DND-41 (cell line): ENCODE measurements at regions not wholly inside any gene's neighbourhood (a gene's known extent, or its start where the extent isn't known, plus 50 kb on each side); places are given as distances from the start of the nearest gene placed in this dataset.

ENCODE experiments used
- ATAC-seq: fragments of 200-7000 bp; cut with Tn5 transposase; 3 replicates; pipeline ENCODE4 v1.9.1; 2021; ENCODE audit warnings: low read depth; ENCODE audit not compliant: insufficient read depth
- DNase-seq: peaks from one replicate; pipeline ENCODE4 v3.0.0-alpha.2; 2020
- H2AFZ ChIP-seq: 2 replicates; pipeline ENCODE4 v1.6.0; 2012; ENCODE audit warnings: low read depth, low read length
- H3K27ac ChIP-seq: 2 replicates; pipeline ENCODE4 v1.5.1; 2012; ENCODE audit warnings: low read length, inconsistent platforms
- H3K27me3 ChIP-seq: fragments of 200-600 bp; sonication (generic); 2 replicates; pipeline ENCODE4 v1.6.0; 2012; ENCODE audit warnings: low read length, mild to moderate bottlenecking, inconsistent platforms; ENCODE audit not compliant: insufficient read depth, poor library complexity
- H3K36me3 ChIP-seq: 2 replicates; pipeline ENCODE4 v1.5.1; 2012; ENCODE audit warnings: low read length, inconsistent platforms; ENCODE audit not compliant: insufficient read depth
- H3K4me1 ChIP-seq: 2 replicates; pipeline ENCODE4 v1.5.1; 2012; ENCODE audit warnings: mild to moderate bottlenecking, low read length; ENCODE audit not compliant: insufficient read depth
- H3K4me2 ChIP-seq: 2 replicates; pipeline ENCODE4 v1.6.0; 2012; ENCODE audit warnings: mild to moderate bottlenecking, moderate library complexity, low read length, inconsistent platforms; ENCODE audit not compliant: insufficient read depth
- H3K4me3 ChIP-seq, 2 experiments: fragments of 200-600 bp in 1 of 2; shearing (Covaris generic) in 1 of 2; 2 replicates each; pipeline ENCODE4 v1.5.1; 2012 to 2016; ENCODE audit warnings: inconsistent platforms in 2 of 2, low read length in 2 of 2, mild to moderate bottlenecking in 2 of 2, low read depth in 1 of 2, moderate library complexity in 1 of 2
- H3K79me2 ChIP-seq: 2 replicates; pipeline ENCODE4 v1.6.0; 2012; ENCODE audit warnings: low read length, inconsistent platforms; ENCODE audit not compliant: insufficient read depth
- H3K9ac ChIP-seq: 2 replicates; pipeline ENCODE4 v1.6.0; 2012; ENCODE audit warnings: low read depth, mild to moderate bottlenecking, inconsistent platforms, low read length, moderate library complexity
- H3K9me3 ChIP-seq: 2 replicates; pipeline ENCODE4 v1.5.1; 2012; ENCODE audit warnings: low read length, moderate library complexity, mild to moderate bottlenecking, inconsistent platforms; ENCODE audit not compliant: insufficient read depth, severe bottlenecking
- H4K20me1 ChIP-seq: 2 replicates; pipeline ENCODE4 v1.6.0; 2012; ENCODE audit warnings: low read length; ENCODE audit not compliant: insufficient read depth
- EZH2 ChIP-seq: IDR thresholded peaks from 3 replicates; pipeline ENCODE4 v1.6.1; 2012; ENCODE audit warnings: borderline replicate concordance, low read depth, mild to moderate bottlenecking, moderate library complexity, low read length, inconsistent platforms; ENCODE audit not compliant: severe bottlenecking
- TF ChIP-seq, protein P1 (sequence below): IDR thresholded peaks from 2 replicates; pipeline ENCODE4 v1.5.1; 2012; ENCODE audit warnings: borderline replicate concordance, low read length, moderate library complexity, mild to moderate bottlenecking; ENCODE audit not compliant: poor library complexity, severe bottlenecking; ENCODE audit errors: extremely low read depth

DNA sequence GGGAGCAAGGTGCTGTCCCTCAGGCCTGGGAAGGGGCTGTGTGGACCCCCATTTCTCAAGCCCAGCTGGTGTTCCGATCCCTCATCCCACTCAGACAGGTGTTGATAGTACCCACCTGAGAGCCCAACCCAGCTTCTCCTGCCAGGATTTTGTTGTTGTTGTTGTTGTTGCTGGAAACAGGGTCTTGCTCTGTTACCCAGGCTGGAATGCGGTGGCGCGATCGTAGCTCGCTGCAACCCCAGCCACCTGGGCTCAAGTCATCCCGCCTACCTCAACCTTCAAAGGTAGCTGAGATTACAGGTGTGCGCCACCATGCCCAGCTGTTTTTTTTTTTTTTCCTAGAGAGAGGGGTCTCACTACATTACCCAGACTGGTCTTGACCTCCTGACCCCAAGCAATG lies 209.9 kb downstream of the PHETA1 start:
- H4K20me1 ChIP-seq, result no peaks in the 10 kb centered on the region; the same call in 1 of the 2 replicates
- H3K4me1 ChIP-seq, result no peaks in the 10 kb centered on the region
- H2AFZ ChIP-seq, result no peak overlapping the region
- no peaks in the 10 kb centered on the region for H3K9me3 ChIP-seq
- TF ChIP-seq, protein P1, sequence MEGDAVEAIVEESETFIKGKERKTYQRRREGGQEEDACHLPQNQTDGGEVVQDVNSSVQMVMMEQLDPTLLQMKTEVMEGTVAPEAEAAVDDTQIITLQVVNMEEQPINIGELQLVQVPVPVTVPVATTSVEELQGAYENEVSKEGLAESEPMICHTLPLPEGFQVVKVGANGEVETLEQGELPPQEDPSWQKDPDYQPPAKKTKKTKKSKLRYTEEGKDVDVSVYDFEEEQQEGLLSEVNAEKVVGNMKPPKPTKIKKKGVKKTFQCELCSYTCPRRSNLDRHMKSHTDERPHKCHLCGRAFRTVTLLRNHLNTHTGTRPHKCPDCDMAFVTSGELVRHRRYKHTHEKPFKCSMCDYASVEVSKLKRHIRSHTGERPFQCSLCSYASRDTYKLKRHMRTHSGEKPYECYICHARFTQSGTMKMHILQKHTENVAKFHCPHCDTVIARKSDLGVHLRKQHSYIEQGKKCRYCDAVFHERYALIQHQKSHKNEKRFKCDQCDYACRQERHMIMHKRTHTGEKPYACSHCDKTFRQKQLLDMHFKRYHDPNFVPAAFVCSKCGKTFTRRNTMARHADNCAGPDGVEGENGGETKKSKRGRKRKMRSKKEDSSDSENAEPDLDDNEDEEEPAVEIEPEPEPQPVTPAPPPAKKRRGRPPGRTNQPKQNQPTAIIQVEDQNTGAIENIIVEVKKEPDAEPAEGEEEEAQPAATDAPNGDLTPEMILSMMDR, result no peak
- TF ChIP-seq EZH2, result no peak
- ATAC-seq (no peak), DNase-seq (no peak)
- H3K4me2 ChIP-seq, result no peak overlapping the region
- H3K9ac ChIP-seq, result no peak overlapping the region
- no peak overlapping the region for H3K27ac ChIP-seq
- H3K79me2 ChIP-seq, result no peaks in the 10 kb centered on the region
- H3K36me3 ChIP-seq, result no peaks in the 10 kb centered on the region
- H3K4me3 ChIP-seq, result no peak overlapping the region
- no peaks in the 10 kb centered on the region for H3K27me3 ChIP-seq

DNA sequence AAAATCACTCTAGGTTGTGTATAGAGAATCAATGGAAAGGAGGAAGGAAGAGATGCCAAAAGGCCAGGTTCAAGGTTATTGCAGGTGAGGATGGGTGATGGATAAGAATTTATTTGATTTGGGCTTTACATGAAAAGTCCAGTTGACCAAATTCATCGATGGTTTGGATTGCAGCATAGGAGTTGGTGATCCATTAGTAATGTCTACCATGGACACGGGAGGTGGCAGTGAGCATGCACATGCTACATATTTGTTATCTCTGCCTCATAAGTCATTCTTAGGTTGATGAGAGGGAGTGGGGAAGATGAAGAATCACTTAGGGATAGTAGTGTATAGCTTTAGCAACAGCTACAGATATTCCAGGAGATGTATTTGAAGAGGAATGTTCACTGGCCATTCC lies 211.4 kb downstream of the PHETA1 start:
- no peak overlapping the region for H2AFZ ChIP-seq
- H3K27ac ChIP-seq, result no peak overlapping the region
- H3K36me3 ChIP-seq, result no peaks in the 10 kb centered on the region
- no peak overlapping the region for H3K4me2 ChIP-seq
- H4K20me1 ChIP-seq, result no peaks in the 10 kb centered on the region; the same call in 1 of the 2 replicates
- no peaks in the 10 kb centered on the region for H3K79me2 ChIP-seq
- H3K9me3 ChIP-seq, result no peaks in the 10 kb centered on the region
- no peaks in the 10 kb centered on the region for H3K27me3 ChIP-seq
- ATAC-seq (no peak), DNase-seq (no peak)
- H3K9ac ChIP-seq, result no peak overlapping the region
- TF ChIP-seq EZH2, result no peak
- TF ChIP-seq, protein P1, result no peak
- H3K4me1 ChIP-seq, result no peaks in the 10 kb centered on the region
- H3K4me3 ChIP-seq, result no peak overlapping the region

DNA sequence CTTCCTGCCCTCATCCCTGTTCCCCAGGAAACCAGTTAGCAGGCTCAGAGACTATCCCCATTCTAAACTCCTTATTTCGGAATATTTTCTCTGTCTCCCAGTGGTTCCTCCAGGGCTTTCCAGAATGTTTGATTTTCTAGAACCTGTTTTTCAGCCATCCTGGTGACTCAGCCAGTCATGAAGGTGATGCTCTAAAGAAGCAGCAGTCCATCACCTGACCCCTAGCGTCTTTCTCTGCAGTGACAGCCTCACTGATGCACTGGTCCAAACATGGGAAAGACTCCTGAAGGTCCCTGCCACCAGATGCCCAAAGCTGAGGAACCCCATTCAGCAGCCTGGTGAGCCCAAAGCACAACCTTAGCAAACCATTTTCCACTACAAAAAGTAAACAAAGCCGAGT lies 212.6 kb downstream of the PHETA1 start:
- no peaks in the 10 kb centered on the region for H3K79me2 ChIP-seq
- H3K27me3 ChIP-seq, result no peaks in the 10 kb centered on the region
- H3K4me1 ChIP-seq, result no peaks in the 10 kb centered on the region
- TF ChIP-seq, protein P1, result no peak
- TF ChIP-seq EZH2, result no peak
- H2AFZ ChIP-seq, result no peak overlapping the region
- ATAC-seq, result no peak
- DNase-seq, result no peak
- no peaks in the 10 kb centered on the region; the same call in 1 of the 2 replicates for H4K20me1 ChIP-seq
- no peak overlapping the region for H3K4me3 ChIP-seq
- no peaks in the 10 kb centered on the region for H3K9me3 ChIP-seq
- no peak overlapping the region for H3K9ac ChIP-seq
- no peak overlapping the region for H3K4me2 ChIP-seq
- no peaks in the 10 kb centered on the region for H3K36me3 ChIP-seq
- H3K27ac ChIP-seq, result no peak overlapping the region

DNA sequence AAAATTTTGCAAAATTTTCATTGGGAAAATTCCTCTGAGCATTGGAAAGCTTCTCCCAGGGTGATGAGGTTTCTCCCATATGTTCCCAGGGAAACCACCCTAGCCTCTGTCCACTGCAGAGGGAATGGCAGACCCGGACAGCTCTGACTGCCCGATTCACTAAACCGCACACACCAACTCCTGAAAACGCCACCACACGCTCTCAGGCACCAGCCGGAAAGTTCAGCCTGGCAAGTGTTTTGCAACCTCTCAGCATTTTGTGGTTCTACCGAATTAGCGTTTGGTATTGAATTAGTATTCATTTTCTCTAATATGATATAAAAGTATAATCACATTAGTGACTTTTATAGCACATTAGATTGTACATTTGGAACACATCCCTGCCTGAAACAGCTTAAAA lies 213.4 kb downstream of the PHETA1 start:
- Histone ChIP-seq H3K27ac (no peak overlapping the region), H3K79me2 (no peaks in the 10 kb centered on the region), H2AFZ (no peak overlapping the region), H3K36me3 (no peaks in the 10 kb centered on the region), H3K9me3 (no peaks in the 10 kb centered on the region), H3K9ac (no peak overlapping the region), H3K4me2 (no peak overlapping the region), H3K27me3 (no peaks in the 10 kb centered on the region), H3K4me3 (no peak overlapping the region), H3K4me1 (no peaks in the 10 kb centered on the region), H4K20me1 (no peaks in the 10 kb centered on the region; the same call in 1 of the 2 replicates)
- no peak for TF ChIP-seq EZH2
- TF ChIP-seq, protein P1, result no peak
- no peak for ATAC-seq
- no peak for DNase-seq
